ENCODE measurements at regions not wholly inside any gene's neighbourhood (a gene's known extent, or its start where the extent isn't known, plus 50 kb on each side); places are given as distances from the start of the nearest gene placed in this dataset.

- H2AK5ac ChIP-seq (ENCODE audit: low read depth, low read length): no peak overlapping the region
- H3K18ac ChIP-seq (ENCODE audit: low read depth, low read length): no peak overlapping the region
- no peak overlapping the region for H4K91ac ChIP-seq (ENCODE audit: insufficient read depth, low read depth, low read length)
- no peak overlapping the region for H2BK120ac ChIP-seq (ENCODE audit: low read depth, low read length)
- H3K14ac ChIP-seq (replicated peaks; ENCODE audit: low read depth, low read length): no peak overlapping the region
- H3K56ac ChIP-seq (ENCODE audit: extremely low read depth, insufficient read depth, low read length): no peak overlapping the region
- H3K27me3 ChIP-seq (ENCODE audit: control insufficient read depth, insufficient read depth, low read length): no peaks in the 10 kb centered on the region
- DNase-seq (no peak), ATAC-seq (ENCODE audit: low read depth) (no peak)
- no peak overlapping the region for H3K23ac ChIP-seq (ENCODE audit: low read depth, low read length)
- no peak overlapping the region for H3K4me2 ChIP-seq (ENCODE audit: low read depth, low read length)
- H2BK15ac ChIP-seq (ENCODE audit: low read depth, low read length): no peak overlapping the region
- no peaks in the 10 kb centered on the region for H3K79me1 ChIP-seq (ENCODE audit: low read depth in 1 of 2, low read length in 2 of 2)
- intact Hi-C loops (cut with micrococcal nuclease): no loop called here
- no peak overlapping the region for H4K5ac ChIP-seq (ENCODE audit: low read depth, low read length)
- no peak for TF ChIP-seq RFX5 (IDR thresholded peaks at IDR 0.05; ENCODE audit: low read depth, low read length)
- TF ChIP-seq FOS (IDR thresholded peaks at IDR 0.05; ENCODE audit: low read depth, low read length): no peak
- TF ChIP-seq SMC3 (IDR thresholded peaks at IDR 0.05; ENCODE audit: low read depth, low read length): no peak
- TF ChIP-seq MAZ (IDR thresholded peaks at IDR 0.05; ENCODE audit: borderline replicate concordance, low read depth, low read length): no peak
- TF ChIP-seq MAFK (IDR thresholded peaks at IDR 0.05; ENCODE audit: low read depth, low read length): no peak
- TF ChIP-seq CHD1 (IDR thresholded peaks at IDR 0.05; ENCODE audit: low read depth, low read length): no peak
- TF ChIP-seq, protein P1, sequence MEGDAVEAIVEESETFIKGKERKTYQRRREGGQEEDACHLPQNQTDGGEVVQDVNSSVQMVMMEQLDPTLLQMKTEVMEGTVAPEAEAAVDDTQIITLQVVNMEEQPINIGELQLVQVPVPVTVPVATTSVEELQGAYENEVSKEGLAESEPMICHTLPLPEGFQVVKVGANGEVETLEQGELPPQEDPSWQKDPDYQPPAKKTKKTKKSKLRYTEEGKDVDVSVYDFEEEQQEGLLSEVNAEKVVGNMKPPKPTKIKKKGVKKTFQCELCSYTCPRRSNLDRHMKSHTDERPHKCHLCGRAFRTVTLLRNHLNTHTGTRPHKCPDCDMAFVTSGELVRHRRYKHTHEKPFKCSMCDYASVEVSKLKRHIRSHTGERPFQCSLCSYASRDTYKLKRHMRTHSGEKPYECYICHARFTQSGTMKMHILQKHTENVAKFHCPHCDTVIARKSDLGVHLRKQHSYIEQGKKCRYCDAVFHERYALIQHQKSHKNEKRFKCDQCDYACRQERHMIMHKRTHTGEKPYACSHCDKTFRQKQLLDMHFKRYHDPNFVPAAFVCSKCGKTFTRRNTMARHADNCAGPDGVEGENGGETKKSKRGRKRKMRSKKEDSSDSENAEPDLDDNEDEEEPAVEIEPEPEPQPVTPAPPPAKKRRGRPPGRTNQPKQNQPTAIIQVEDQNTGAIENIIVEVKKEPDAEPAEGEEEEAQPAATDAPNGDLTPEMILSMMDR (conservative IDR thresholded peaks at IDR 0.05; ENCODE audit: low read depth, low read length): no peak
- TF ChIP-seq CEBPB (IDR thresholded peaks at IDR 0.05; ENCODE audit: low read depth, low read length): no peak
- TF ChIP-seq POLR2A (IDR thresholded peaks at IDR 0.05; ENCODE audit: low read depth, low read length): no peak
- TF ChIP-seq BHLHE40 (IDR thresholded peaks at IDR 0.05; ENCODE audit: low read depth, low read length): no peak
- H3K9me3 ChIP-seq (ENCODE audit: control insufficient read depth, insufficient read depth, low read length): no peaks in the 10 kb centered on the region
- ChIA-PET POLR2A (ENCODE audit: unreplicated experiment) (no interaction called here), CTCF (no interaction called here)
- in situ Hi-C loops (cut with MboI; ENCODE audit: low sequenced_read_pairs): no loop called here
- H2AFZ ChIP-seq (replicated peaks; ENCODE audit: low read length, poor library complexity): no peak overlapping the region
- dilution Hi-C loops (cut with HindIII; ENCODE audit: low sequenced_read_pairs, unreplicated experiment): no loop called here
- H4K20me1 ChIP-seq (ENCODE audit: insufficient read depth, low read length): no peaks in the 10 kb centered on the region
- H3K4me3 ChIP-seq (ENCODE audit: insufficient read depth, low read depth, low read length): no peak overlapping the region
- no CpG with 5 or more reads among the region's 4 CpGs for WGBS, 2 experiments (ENCODE audit: extremely low coverage in 2 of 2, insufficient read length in 1 of 2)
- H3K36me3 ChIP-seq (ENCODE audit: control insufficient read depth, insufficient read depth, low read length): no peaks in the 10 kb centered on the region
- H4K8ac ChIP-seq (ENCODE audit: low read depth in 2 of 2, low read length in 2 of 2): no peak overlapping the region
- no peak overlapping the region for H2AK9ac ChIP-seq (replicated peaks; ENCODE audit: low read depth, low read length, poor library complexity)
- no peak overlapping the region for H2BK5ac ChIP-seq (ENCODE audit: low read depth, low read length, poor library complexity, severe bottlenecking)
- H3K4me1 ChIP-seq (ENCODE audit: control insufficient read depth, insufficient read depth, low read length): no peaks in the 10 kb centered on the region
- H3K27ac ChIP-seq (ENCODE audit: insufficient read depth, low read length): no peak overlapping the region
- BruUV-seq (replicated peaks): no TSS peak
- H2BK20ac ChIP-seq (ENCODE audit: low read depth, low read length): no peak overlapping the region
- no peaks in the 10 kb centered on the region for H3K9me1 ChIP-seq (ENCODE audit: insufficient read depth, low read length)
- no peak overlapping the region for H3K4ac ChIP-seq (ENCODE audit: low read depth, low read length)
- H3K9ac ChIP-seq (ENCODE audit: low read depth, low read length): no peak overlapping the region
Measured at GRCh38 chr13:87769445-87769844, 98.3 kb downstream of the SLITRK5 start.

All from IMR-90 (cell line).